ENCODE measurements at regions not wholly inside any gene's neighbourhood (a gene's known extent, or its start where the extent isn't known, plus 50 kb on each side); places are given as distances from the start of the nearest gene placed in this dataset.

- H3K9ac ChIP-seq (ENCODE audit: low read depth, low read length), result no peak overlapping the region
- H4K91ac ChIP-seq (ENCODE audit: insufficient read depth, low read depth, low read length), result no peak overlapping the region
- no peak overlapping the region for H2BK15ac ChIP-seq (ENCODE audit: low read depth, low read length)
- no peak overlapping the region for H4K8ac ChIP-seq (ENCODE audit: low read depth in 2 of 2, low read length in 2 of 2)
- dilution Hi-C loops (cut with HindIII; ENCODE audit: low sequenced_read_pairs, unreplicated experiment) (no loop called here), in situ Hi-C loops (cut with MboI; ENCODE audit: low sequenced_read_pairs) (no loop called here), intact Hi-C loops (cut with micrococcal nuclease) (no loop called here)
- TF ChIP-seq MXI1 (IDR thresholded peaks at IDR 0.05; ENCODE audit: borderline replicate concordance, low read depth, low read length) (no peak), RCOR1 (IDR thresholded peaks at IDR 0.05; ENCODE audit: insufficient replicate concordance, low read length) (no peak), CHD1 (IDR thresholded peaks at IDR 0.05; ENCODE audit: low read depth, low read length) (no peak), CTCF (conservative IDR thresholded peaks at IDR 0.05; ENCODE audit: low read depth, low read length) (no peak), MAFK (IDR thresholded peaks at IDR 0.05; ENCODE audit: low read depth, low read length) (no peak), BHLHE40 (IDR thresholded peaks at IDR 0.05; ENCODE audit: low read depth, low read length) (no peak)
- TF ChIP-seq, protein P1, sequence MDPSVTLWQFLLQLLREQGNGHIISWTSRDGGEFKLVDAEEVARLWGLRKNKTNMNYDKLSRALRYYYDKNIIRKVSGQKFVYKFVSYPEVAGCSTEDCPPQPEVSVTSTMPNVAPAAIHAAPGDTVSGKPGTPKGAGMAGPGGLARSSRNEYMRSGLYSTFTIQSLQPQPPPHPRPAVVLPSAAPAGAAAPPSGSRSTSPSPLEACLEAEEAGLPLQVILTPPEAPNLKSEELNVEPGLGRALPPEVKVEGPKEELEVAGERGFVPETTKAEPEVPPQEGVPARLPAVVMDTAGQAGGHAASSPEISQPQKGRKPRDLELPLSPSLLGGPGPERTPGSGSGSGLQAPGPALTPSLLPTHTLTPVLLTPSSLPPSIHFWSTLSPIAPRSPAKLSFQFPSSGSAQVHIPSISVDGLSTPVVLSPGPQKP (IDR thresholded peaks at IDR 0.05; ENCODE audit: borderline replicate concordance, low read depth, low read length), result no peak
- no CpG with 5 or more reads among the region's 4 CpGs for WGBS, 2 experiments (ENCODE audit: extremely low coverage in 2 of 2, insufficient read length in 1 of 2)
- ATAC-seq (ENCODE audit: low read depth) (no peak), DNase-seq (no peak)
- H3K23ac ChIP-seq (ENCODE audit: low read depth, low read length), result no peak overlapping the region
- H3K36me3 ChIP-seq (ENCODE audit: control insufficient read depth, insufficient read depth, low read length), result no peaks in the 10 kb centered on the region
- no peak overlapping the region for H2BK20ac ChIP-seq (ENCODE audit: low read depth, low read length)
- no peak overlapping the region for H3K27ac ChIP-seq (ENCODE audit: insufficient read depth, low read length)
- CTCF ChIA-PET, result no interaction called here
- no peaks in the 10 kb centered on the region for H3K9me1 ChIP-seq (ENCODE audit: insufficient read depth, low read length)
- H3K18ac ChIP-seq (ENCODE audit: low read depth, low read length), result no peak overlapping the region
- H3K9me3 ChIP-seq (ENCODE audit: control insufficient read depth, insufficient read depth, low read length), result no peaks in the 10 kb centered on the region
- H3K4me2 ChIP-seq (ENCODE audit: low read depth, low read length), result no peak overlapping the region
- H4K20me1 ChIP-seq (ENCODE audit: insufficient read depth, low read length), result no peaks in the 10 kb centered on the region
- no peak overlapping the region for H3K4ac ChIP-seq (ENCODE audit: low read depth, low read length)
- no peak overlapping the region for H3K4me3 ChIP-seq (ENCODE audit: insufficient read depth, low read depth, low read length)
- H3K4me1 ChIP-seq (ENCODE audit: control insufficient read depth, insufficient read depth, low read length), result no peaks in the 10 kb centered on the region
- H4K5ac ChIP-seq (ENCODE audit: low read depth, low read length), result no peak overlapping the region
- no peak overlapping the region for H2BK5ac ChIP-seq (ENCODE audit: low read depth, low read length, poor library complexity, severe bottlenecking)
- H2AFZ ChIP-seq (replicated peaks; ENCODE audit: low read length, poor library complexity), result no peak overlapping the region
- POLR2A ChIA-PET (ENCODE audit: unreplicated experiment), result no interaction called here
- no peak overlapping the region for H2AK9ac ChIP-seq (replicated peaks; ENCODE audit: low read depth, low read length, poor library complexity)
- no peak overlapping the region for H3K56ac ChIP-seq (ENCODE audit: extremely low read depth, insufficient read depth, low read length)
- H2BK120ac ChIP-seq (ENCODE audit: low read depth, low read length), result no peak overlapping the region
- H3K79me1 ChIP-seq (ENCODE audit: low read depth in 1 of 2, low read length in 2 of 2), result no peaks in the 10 kb centered on the region
- BruUV-seq (replicated peaks), result no TSS peak
- H2AK5ac ChIP-seq (ENCODE audit: low read depth, low read length), result no peak overlapping the region
- H3K14ac ChIP-seq (replicated peaks; ENCODE audit: low read depth, low read length), result no peak overlapping the region
- peaks cover 61% of the 10 kb centered on the region for H3K27me3 ChIP-seq (ENCODE audit: control insufficient read depth, insufficient read depth, low read length)
Measured at GRCh38 chr10:71045936-71046335, 157.6 kb upstream of the PCBD1 start.

Measured in IMR-90 (cell line).